ENCODE measurements at regions not wholly inside any gene's neighbourhood (a gene's known extent, or its start where the extent isn't known, plus 50 kb on each side); places are given as distances from the start of the nearest gene placed in this dataset.

DNA sequence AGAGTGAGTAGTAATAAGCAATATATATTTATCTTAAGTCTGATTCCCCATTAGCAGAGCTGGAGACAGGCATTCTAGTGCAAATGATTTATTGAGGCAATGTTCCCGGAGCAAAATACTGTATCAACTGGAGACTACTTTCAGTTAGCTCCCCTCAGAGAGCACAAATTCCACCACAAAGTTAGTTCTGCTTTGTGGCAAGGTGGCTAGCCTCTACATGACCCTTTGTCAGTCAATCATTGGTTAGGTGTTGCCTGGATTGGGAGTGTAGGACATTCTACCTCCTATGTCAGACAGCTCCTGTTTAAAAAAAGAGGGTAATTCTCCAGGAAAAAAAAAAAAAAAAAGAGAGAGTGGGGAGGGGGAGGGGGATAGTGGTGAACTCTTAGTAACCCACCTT, 402.2 kb downstream of the NR4A2 start:
- Histone ChIP-seq H3K4me1 (no peaks in the 10 kb centered on the region), H3K27ac (no peak overlapping the region), H3K27me3 (no peaks in the 10 kb centered on the region), H3K36me3 (ENCODE audit: low read depth, missing control alignments) (no peaks in the 10 kb centered on the region), H3K4me3 (no peak overlapping the region), H3K9me3 (no peaks in the 10 kb centered on the region)
- 71 to 72% methylated on average over 1 of the region's 1 CpG for WGBS, 2 donors
- intact Hi-C loops (cut with DNase I; ENCODE audit: low total_unique reads), result no loop called here
- no peak for DNase-seq
- TF ChIP-seq, protein P1, sequence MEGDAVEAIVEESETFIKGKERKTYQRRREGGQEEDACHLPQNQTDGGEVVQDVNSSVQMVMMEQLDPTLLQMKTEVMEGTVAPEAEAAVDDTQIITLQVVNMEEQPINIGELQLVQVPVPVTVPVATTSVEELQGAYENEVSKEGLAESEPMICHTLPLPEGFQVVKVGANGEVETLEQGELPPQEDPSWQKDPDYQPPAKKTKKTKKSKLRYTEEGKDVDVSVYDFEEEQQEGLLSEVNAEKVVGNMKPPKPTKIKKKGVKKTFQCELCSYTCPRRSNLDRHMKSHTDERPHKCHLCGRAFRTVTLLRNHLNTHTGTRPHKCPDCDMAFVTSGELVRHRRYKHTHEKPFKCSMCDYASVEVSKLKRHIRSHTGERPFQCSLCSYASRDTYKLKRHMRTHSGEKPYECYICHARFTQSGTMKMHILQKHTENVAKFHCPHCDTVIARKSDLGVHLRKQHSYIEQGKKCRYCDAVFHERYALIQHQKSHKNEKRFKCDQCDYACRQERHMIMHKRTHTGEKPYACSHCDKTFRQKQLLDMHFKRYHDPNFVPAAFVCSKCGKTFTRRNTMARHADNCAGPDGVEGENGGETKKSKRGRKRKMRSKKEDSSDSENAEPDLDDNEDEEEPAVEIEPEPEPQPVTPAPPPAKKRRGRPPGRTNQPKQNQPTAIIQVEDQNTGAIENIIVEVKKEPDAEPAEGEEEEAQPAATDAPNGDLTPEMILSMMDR (IDR thresholded peaks at IDR 0.05), result no peak

DNA sequence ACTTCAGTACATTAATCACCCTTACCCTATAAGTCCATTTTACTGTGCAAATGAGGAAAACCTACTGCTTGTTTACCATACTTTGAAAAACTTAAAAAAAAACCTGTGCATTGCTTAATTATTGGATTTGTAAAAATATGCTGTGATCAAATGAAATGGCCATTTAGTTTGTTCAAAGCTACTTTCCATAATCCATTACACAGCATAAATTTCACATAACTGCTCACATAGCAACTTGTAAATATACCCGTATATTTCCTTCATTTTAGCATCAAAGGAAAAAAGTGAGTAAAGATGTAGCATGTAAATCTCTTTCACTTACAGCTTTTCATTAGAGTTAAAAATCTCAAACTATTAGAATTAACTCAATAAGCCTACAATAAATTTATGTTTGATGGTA, 415.1 kb downstream of the NR4A2 start:
- no peak overlapping the region for H3K4me3 ChIP-seq
- no peaks in the 10 kb centered on the region for H3K27me3 ChIP-seq
- TF ChIP-seq, protein P1 (IDR thresholded peaks at IDR 0.05), result no peak
- no peak for TF ChIP-seq POLR2A (IDR thresholded peaks at IDR 0.05)
- H3K4me1 ChIP-seq, result no peaks in the 10 kb centered on the region
- no peak for DNase-seq
- H3K9me3 ChIP-seq, result no peaks in the 10 kb centered on the region
- 83 to 91% methylated on average over 1 of the region's 1 CpG for WGBS, 2 donors
- no peaks in the 10 kb centered on the region for H3K36me3 ChIP-seq (ENCODE audit: low read depth, missing control alignments)
- H3K27ac ChIP-seq, result no peak overlapping the region
- intact Hi-C loops (cut with DNase I; ENCODE audit: low total_unique reads), result no loop called here

DNA sequence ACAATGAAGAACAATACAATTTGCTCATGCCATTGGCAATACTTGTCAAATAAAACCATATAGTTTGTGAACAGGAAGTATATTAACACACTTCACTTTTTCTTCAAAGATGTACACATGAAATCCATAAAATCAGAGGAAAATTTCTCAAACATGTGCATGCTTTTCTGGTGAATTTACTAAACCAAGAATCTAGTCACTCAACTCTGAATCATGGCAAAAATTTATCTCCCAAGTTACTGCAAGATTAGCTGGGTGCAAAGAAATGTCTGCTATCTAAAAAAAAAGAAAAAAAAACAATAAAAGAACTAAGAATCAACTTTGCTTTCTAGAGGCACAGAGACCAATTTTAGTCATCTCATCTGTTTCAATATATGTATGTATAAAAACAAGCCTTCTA, 419.2 kb downstream of the NR4A2 start:
- no peak for DNase-seq
- H3K4me1 ChIP-seq, result no peaks in the 10 kb centered on the region
- no peak overlapping the region for H3K27ac ChIP-seq
- TF ChIP-seq, protein P1 (IDR thresholded peaks at IDR 0.05), result no peak
- no peak for TF ChIP-seq POLR2A (IDR thresholded peaks at IDR 0.05)
- H3K4me3 ChIP-seq, result no peak overlapping the region
- intact Hi-C loops (cut with DNase I; ENCODE audit: low total_unique reads), result no loop called here
- no peaks in the 10 kb centered on the region for H3K27me3 ChIP-seq
- H3K9me3 ChIP-seq, result no peaks in the 10 kb centered on the region
- no peaks in the 10 kb centered on the region for H3K36me3 ChIP-seq (ENCODE audit: low read depth, missing control alignments)

DNA sequence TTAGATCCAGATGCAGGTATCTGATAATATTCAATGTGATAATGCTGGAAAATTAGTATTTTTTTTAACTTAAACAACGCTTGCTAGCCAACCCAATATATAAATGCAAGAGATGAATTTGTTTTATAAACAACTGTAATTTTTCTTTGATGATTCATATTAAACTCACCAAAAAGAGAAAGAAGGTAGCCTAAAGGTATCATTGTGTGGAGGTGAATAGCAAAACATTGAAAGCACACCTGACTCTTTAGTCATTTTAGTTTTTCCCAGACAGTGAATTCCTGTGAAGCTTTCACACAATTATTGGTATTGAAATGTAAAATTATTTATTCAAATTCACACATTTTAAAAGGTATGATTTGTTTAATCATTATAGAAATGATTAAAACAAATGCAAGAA, 424.0 kb downstream of the NR4A2 start:
- TF ChIP-seq, protein P1 (IDR thresholded peaks at IDR 0.05), result no peak
- no peak for TF ChIP-seq POLR2A (IDR thresholded peaks at IDR 0.05)
- H3K27ac ChIP-seq, result no peak overlapping the region
- H3K36me3 ChIP-seq (ENCODE audit: low read depth, missing control alignments), result no peaks in the 10 kb centered on the region
- no peaks in the 10 kb centered on the region for H3K9me3 ChIP-seq
- intact Hi-C loops (cut with DNase I; ENCODE audit: low total_unique reads), result no loop called here
- H3K4me3 ChIP-seq, result no peak overlapping the region
- 93 to 96% methylated on average over 1 of the region's 1 CpG for WGBS, 2 donors
- no peak for DNase-seq
- H3K4me1 ChIP-seq, result no peaks in the 10 kb centered on the region
- H3K27me3 ChIP-seq, result no peaks in the 10 kb centered on the region

DNA sequence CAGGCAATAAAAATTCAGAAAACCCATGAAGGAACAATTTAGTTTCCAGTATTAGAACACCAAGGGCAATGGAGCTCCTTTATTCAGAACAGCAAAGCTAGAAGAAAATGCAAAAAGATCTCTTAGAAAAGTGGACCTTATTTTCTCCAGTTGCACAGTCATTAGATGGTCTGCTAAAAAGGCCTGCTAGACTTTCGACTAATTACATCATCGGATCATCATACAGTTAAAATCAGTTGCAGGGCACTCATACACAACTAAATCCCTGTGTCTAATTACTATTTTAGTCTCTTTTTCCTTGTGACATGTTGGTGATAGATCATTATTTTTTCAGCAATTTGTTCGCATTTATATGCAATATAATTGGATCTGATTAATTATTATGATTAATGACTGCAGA, 425.3 kb downstream of the NR4A2 start:
- Histone ChIP-seq H3K4me3 (no peak overlapping the region), H3K36me3 (ENCODE audit: low read depth, missing control alignments) (no peaks in the 10 kb centered on the region), H3K4me1 (no peaks in the 10 kb centered on the region), H3K9me3 (no peaks in the 10 kb centered on the region), H3K27ac (no peak overlapping the region), H3K27me3 (no peaks in the 10 kb centered on the region)
- DNase-seq, result no peak
- 78 to 85% methylated on average over 3 of the region's 3 CpGs for WGBS, 2 donors
- intact Hi-C loops (cut with DNase I; ENCODE audit: low total_unique reads), result no loop called here
- TF ChIP-seq POLR2A (IDR thresholded peaks at IDR 0.05), result no peak
- TF ChIP-seq, protein P1 (IDR thresholded peaks at IDR 0.05), result no peak

Data from testis (tissue), 2 donors.